DND-41 (cell line): ENCODE measurements at regions not wholly inside any gene's neighbourhood (a gene's known extent, or its start where the extent isn't known, plus 50 kb on each side); places are given as distances from the start of the nearest gene placed in this dataset.

ENCODE experiments used
- ATAC-seq: fragments of 200-7000 bp; cut with Tn5 transposase; 3 replicates; pipeline ENCODE4 v1.9.1; 2021; ENCODE audit warnings: low read depth; ENCODE audit not compliant: insufficient read depth
- DNase-seq: peaks from one replicate; pipeline ENCODE4 v3.0.0-alpha.2; 2020
- H2AFZ ChIP-seq: 2 replicates; pipeline ENCODE4 v1.6.0; 2012; ENCODE audit warnings: low read depth, low read length
- H3K27ac ChIP-seq: 2 replicates; pipeline ENCODE4 v1.5.1; 2012; ENCODE audit warnings: low read length, inconsistent platforms
- H3K27me3 ChIP-seq: fragments of 200-600 bp; sonication (generic); 2 replicates; pipeline ENCODE4 v1.6.0; 2012; ENCODE audit warnings: low read length, mild to moderate bottlenecking, inconsistent platforms; ENCODE audit not compliant: insufficient read depth, poor library complexity
- H3K36me3 ChIP-seq: 2 replicates; pipeline ENCODE4 v1.5.1; 2012; ENCODE audit warnings: low read length, inconsistent platforms; ENCODE audit not compliant: insufficient read depth
- H3K4me1 ChIP-seq: 2 replicates; pipeline ENCODE4 v1.5.1; 2012; ENCODE audit warnings: mild to moderate bottlenecking, low read length; ENCODE audit not compliant: insufficient read depth
- H3K4me2 ChIP-seq: 2 replicates; pipeline ENCODE4 v1.6.0; 2012; ENCODE audit warnings: mild to moderate bottlenecking, moderate library complexity, low read length, inconsistent platforms; ENCODE audit not compliant: insufficient read depth
- H3K4me3 ChIP-seq, 2 experiments: fragments of 200-600 bp in 1 of 2; shearing (Covaris generic) in 1 of 2; 2 replicates each; pipeline ENCODE4 v1.5.1; 2012 to 2016; ENCODE audit warnings: inconsistent platforms in 2 of 2, low read length in 2 of 2, mild to moderate bottlenecking in 2 of 2, low read depth in 1 of 2, moderate library complexity in 1 of 2
- H3K79me2 ChIP-seq: 2 replicates; pipeline ENCODE4 v1.6.0; 2012; ENCODE audit warnings: low read length, inconsistent platforms; ENCODE audit not compliant: insufficient read depth
- H3K9ac ChIP-seq: 2 replicates; pipeline ENCODE4 v1.6.0; 2012; ENCODE audit warnings: low read depth, mild to moderate bottlenecking, inconsistent platforms, low read length, moderate library complexity
- H3K9me3 ChIP-seq: 2 replicates; pipeline ENCODE4 v1.5.1; 2012; ENCODE audit warnings: low read length, moderate library complexity, mild to moderate bottlenecking, inconsistent platforms; ENCODE audit not compliant: insufficient read depth, severe bottlenecking
- H4K20me1 ChIP-seq: 2 replicates; pipeline ENCODE4 v1.6.0; 2012; ENCODE audit warnings: low read length; ENCODE audit not compliant: insufficient read depth
- EZH2 ChIP-seq: IDR thresholded peaks from 3 replicates; pipeline ENCODE4 v1.6.1; 2012; ENCODE audit warnings: borderline replicate concordance, low read depth, mild to moderate bottlenecking, moderate library complexity, low read length, inconsistent platforms; ENCODE audit not compliant: severe bottlenecking
- TF ChIP-seq, protein P1 (sequence below): IDR thresholded peaks from 2 replicates; pipeline ENCODE4 v1.5.1; 2012; ENCODE audit warnings: borderline replicate concordance, low read length, moderate library complexity, mild to moderate bottlenecking; ENCODE audit not compliant: poor library complexity, severe bottlenecking; ENCODE audit errors: extremely low read depth

DNA sequence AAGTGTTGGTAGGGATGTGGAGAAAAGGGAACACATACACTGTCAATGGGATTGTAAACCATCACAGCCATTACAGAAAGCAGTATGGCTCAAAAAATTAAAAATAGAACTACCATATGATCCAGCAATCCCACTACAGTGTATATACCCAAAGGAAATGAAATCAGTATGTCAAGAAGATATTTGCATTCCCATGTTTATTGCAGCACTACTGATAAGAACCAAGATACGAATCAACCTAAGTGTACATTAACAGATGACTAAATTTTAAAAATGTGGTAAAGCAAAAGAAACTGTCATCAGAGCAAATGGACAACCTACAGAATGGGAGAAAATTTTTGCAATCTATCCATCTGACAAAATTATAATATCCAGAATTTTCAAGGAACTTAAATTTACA, 290.4 kb downstream of the IPMK start:
- Histone ChIP-seq H3K36me3 (no peaks in the 10 kb centered on the region), H3K4me2 (no peak overlapping the region), H3K9ac (no peak overlapping the region), H3K4me1 (no peaks in the 10 kb centered on the region), H2AFZ (no peak overlapping the region), H3K9me3 (no peaks in the 10 kb centered on the region), H3K4me3 (no peak overlapping the region), H3K27me3 (no peaks in the 10 kb centered on the region), H3K27ac (no peak overlapping the region), H3K79me2 (no peaks in the 10 kb centered on the region), H4K20me1 (no peaks in the 10 kb centered on the region)
- no peak for DNase-seq
- no peak for TF ChIP-seq EZH2
- TF ChIP-seq, protein P1, sequence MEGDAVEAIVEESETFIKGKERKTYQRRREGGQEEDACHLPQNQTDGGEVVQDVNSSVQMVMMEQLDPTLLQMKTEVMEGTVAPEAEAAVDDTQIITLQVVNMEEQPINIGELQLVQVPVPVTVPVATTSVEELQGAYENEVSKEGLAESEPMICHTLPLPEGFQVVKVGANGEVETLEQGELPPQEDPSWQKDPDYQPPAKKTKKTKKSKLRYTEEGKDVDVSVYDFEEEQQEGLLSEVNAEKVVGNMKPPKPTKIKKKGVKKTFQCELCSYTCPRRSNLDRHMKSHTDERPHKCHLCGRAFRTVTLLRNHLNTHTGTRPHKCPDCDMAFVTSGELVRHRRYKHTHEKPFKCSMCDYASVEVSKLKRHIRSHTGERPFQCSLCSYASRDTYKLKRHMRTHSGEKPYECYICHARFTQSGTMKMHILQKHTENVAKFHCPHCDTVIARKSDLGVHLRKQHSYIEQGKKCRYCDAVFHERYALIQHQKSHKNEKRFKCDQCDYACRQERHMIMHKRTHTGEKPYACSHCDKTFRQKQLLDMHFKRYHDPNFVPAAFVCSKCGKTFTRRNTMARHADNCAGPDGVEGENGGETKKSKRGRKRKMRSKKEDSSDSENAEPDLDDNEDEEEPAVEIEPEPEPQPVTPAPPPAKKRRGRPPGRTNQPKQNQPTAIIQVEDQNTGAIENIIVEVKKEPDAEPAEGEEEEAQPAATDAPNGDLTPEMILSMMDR: no peak
- ATAC-seq: no peak

DNA sequence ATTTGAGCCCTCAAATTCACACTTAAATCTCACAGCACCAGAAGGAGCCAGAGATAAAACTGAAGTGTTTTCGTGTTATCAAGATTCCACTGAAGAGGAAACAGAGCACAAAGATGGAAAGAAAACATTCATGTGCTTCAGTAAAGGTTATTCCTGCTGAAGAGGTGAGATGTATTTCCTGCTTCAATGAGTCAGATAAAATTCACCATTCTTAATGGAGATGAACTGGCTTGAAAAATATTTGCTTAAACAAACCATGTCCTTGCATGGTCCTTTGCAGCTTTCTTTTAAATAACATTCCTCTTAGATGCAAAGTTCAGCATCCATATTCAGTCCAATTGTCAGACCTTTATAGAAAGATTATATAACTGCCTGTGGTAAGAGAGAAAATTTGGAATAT, 294.2 kb downstream of the IPMK start:
- no peak for ATAC-seq

DNA sequence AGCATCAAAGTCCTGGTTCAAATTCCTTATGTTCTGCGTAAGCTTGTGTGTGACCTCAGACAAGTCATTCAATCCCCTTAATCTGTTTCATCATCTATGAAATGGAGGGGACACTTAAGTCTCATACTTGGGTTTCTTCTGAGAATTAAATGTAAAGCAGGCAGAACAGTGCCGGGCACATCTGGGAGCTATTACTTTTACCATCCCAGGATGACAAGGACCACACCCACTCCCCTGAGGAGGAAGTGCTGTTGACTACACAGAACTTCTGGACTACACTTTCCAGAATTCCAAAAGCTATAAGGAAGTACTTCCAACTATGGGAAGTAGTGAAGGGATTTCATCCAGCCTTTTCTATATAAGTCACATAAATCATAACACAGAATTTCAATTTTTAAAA, 294.9 kb downstream of the IPMK start:
- Histone ChIP-seq H3K9ac (no peak overlapping the region), H3K9me3 (no peaks in the 10 kb centered on the region), H2AFZ (no peak overlapping the region), H3K4me1 (no peaks in the 10 kb centered on the region), H3K36me3 (no peaks in the 10 kb centered on the region), H3K27me3 (no peaks in the 10 kb centered on the region), H3K27ac (no peak overlapping the region), H3K4me3 (no peak overlapping the region), H4K20me1 (no peaks in the 10 kb centered on the region), H3K4me2 (no peak overlapping the region), H3K79me2 (no peaks in the 10 kb centered on the region)
- no peak for TF ChIP-seq EZH2
- TF ChIP-seq, protein P1: no peak
- DNase-seq (no peak), ATAC-seq (no peak)

More for the DNA sequence above, 294.2 kb downstream of the IPMK start:
- TF ChIP-seq, protein P1: no peak
- TF ChIP-seq EZH2: no peak
- Histone ChIP-seq H3K36me3 (no peaks in the 10 kb centered on the region), H3K79me2 (no peaks in the 10 kb centered on the region), H3K9me3 (no peaks in the 10 kb centered on the region), H3K4me3 (no peak overlapping the region), H3K4me1 (no peaks in the 10 kb centered on the region), H3K27me3 (no peaks in the 10 kb centered on the region), H2AFZ (no peak overlapping the region), H4K20me1 (no peaks in the 10 kb centered on the region), H3K27ac (no peak overlapping the region), H3K9ac (no peak overlapping the region), H3K4me2 (no peak overlapping the region)
- DNase-seq: no peak
